ENCODE measurements at regions not wholly inside any gene's neighbourhood (a gene's known extent, or its start where the extent isn't known, plus 50 kb on each side); places are given as distances from the start of the nearest gene placed in this dataset.

- H3K27me3 ChIP-seq: no peaks in the 10 kb centered on the region
- ATAC-seq: no peak
- no peaks in the 10 kb centered on the region for H3K36me3 ChIP-seq (replicated peaks in 1 of 2; ENCODE audit: insufficient read depth in 1 of 2, low read depth in 2 of 2)
- 76 to 96% methylated on average over 1 of the region's 1 CpG for WGBS, 2 donors
- H3K27ac ChIP-seq: no peak overlapping the region
- intact Hi-C loops (cut with DNase I): no loop called here
- H3K4me3 ChIP-seq: no peak overlapping the region
- H3K9me3 ChIP-seq: no peaks in the 10 kb centered on the region
- TF ChIP-seq CTCF (IDR thresholded peaks at IDR 0.05) (no peak), POLR2A (IDR thresholded peaks at IDR 0.05) (no peak)
- H3K4me1 ChIP-seq: no peaks in the 10 kb centered on the region
- DNase-seq: no peak
Measured at GRCh38 chr3:4151859-4152258, 151.3 kb upstream of the SETMAR start.

- Histone ChIP-seq H3K4me1 (no peaks in the 10 kb centered on the region), H3K36me3 (replicated peaks in 1 of 2; ENCODE audit: insufficient read depth in 1 of 2, low read depth in 2 of 2) (no peaks in the 10 kb centered on the region), H3K27me3 (no peaks in the 10 kb centered on the region), H3K4me3 (no peak overlapping the region), H3K27ac (no peak overlapping the region), H3K9me3 (no peaks in the 10 kb centered on the region)
- TF ChIP-seq POLR2A (IDR thresholded peaks at IDR 0.05) (no peak), CTCF (IDR thresholded peaks at IDR 0.05) (no peak)
- no peak for DNase-seq
- no peak for ATAC-seq
- WGBS, 2 donors: 52 to 59% methylated on average over 1 of the region's 1 CpG
- intact Hi-C loops (cut with DNase I): no loop called here
Measured at GRCh38 chr3:4153771-4154170, 149.4 kb upstream of the SETMAR start.

GRCh38 chr3:4158329-4158728, 144.8 kb upstream of the SETMAR start:
- DNase-seq (no peak), ATAC-seq (no peak)
- WGBS, 2 donors: 81 to 82% methylated on average over 2 of the region's 2 CpGs
- no peaks in the 10 kb centered on the region for H3K36me3 ChIP-seq (replicated peaks in 1 of 2; ENCODE audit: insufficient read depth in 1 of 2, low read depth in 2 of 2)
- no peak overlapping the region for H3K4me3 ChIP-seq
- H3K27me3 ChIP-seq: no peaks in the 10 kb centered on the region
- no peak for TF ChIP-seq POLR2A (IDR thresholded peaks at IDR 0.05)
- TF ChIP-seq CTCF (IDR thresholded peaks at IDR 0.05): no peak
- no peak overlapping the region for H3K27ac ChIP-seq
- no peaks in the 10 kb centered on the region for H3K9me3 ChIP-seq
- intact Hi-C loops (cut with DNase I): no loop called here
- no peaks in the 10 kb centered on the region for H3K4me1 ChIP-seq

- H3K27ac ChIP-seq: no peak overlapping the region
- no peak overlapping the region for H3K4me3 ChIP-seq
- DNase-seq (no peak), ATAC-seq (no peak)
- no peaks in the 10 kb centered on the region for H3K9me3 ChIP-seq
- no peaks in the 10 kb centered on the region for H3K36me3 ChIP-seq (replicated peaks in 1 of 2; ENCODE audit: insufficient read depth in 1 of 2, low read depth in 2 of 2)
- 100% methylated on average over 1 of the region's 1 CpG; no CpG with 5 or more reads in 1 of the 2 donors for WGBS, 2 donors
- intact Hi-C loops (cut with DNase I): no loop called here
- H3K4me1 ChIP-seq: no peaks in the 10 kb centered on the region
- no peak for TF ChIP-seq POLR2A (IDR thresholded peaks at IDR 0.05)
- TF ChIP-seq CTCF (IDR thresholded peaks at IDR 0.05): no peak
- H3K27me3 ChIP-seq: no peaks in the 10 kb centered on the region
Measured at GRCh38 chr3:4162096-4162495, 141.1 kb upstream of the SETMAR start.

GRCh38 chr3:4163011-4163410, 140.2 kb upstream of the SETMAR start:
- Histone ChIP-seq H3K27ac (no peak overlapping the region), H3K9me3 (no peaks in the 10 kb centered on the region), H3K4me1 (no peaks in the 10 kb centered on the region), H3K27me3 (no peaks in the 10 kb centered on the region), H3K4me3 (no peak overlapping the region), H3K36me3 (replicated peaks in 1 of 2; ENCODE audit: insufficient read depth in 1 of 2, low read depth in 2 of 2) (no peaks in the 10 kb centered on the region)
- no peak for DNase-seq
- ATAC-seq: no peak
- WGBS, 2 donors: 84 to 94% methylated on average over 2 of the region's 2 CpGs
- TF ChIP-seq POLR2A (IDR thresholded peaks at IDR 0.05) (no peak), CTCF (IDR thresholded peaks at IDR 0.05) (no peak)
- intact Hi-C loops (cut with DNase I): no loop called here

Data from body of pancreas (tissue), 4 donors.